Keratinocyte (primary cell): ENCODE measurements at regions not wholly inside any gene's neighbourhood (a gene's known extent, or its start where the extent isn't known, plus 50 kb on each side); places are given as distances from the start of the nearest gene placed in this dataset.
"Not testable (repeated sequence)": the region's sequence is repeated elsewhere in the genome, so short reads cannot be mapped to it uniquely, and the experiment has no call there.

Experiments used
- EZH2 ChIP-seq: IDR thresholded peaks from one replicate; pipeline ENCODE4 v1.6.1; 2012; ENCODE audit warnings: inconsistent platforms, mild to moderate bottlenecking, low read length, moderate library complexity
- TF ChIP-seq, protein P1 (sequence below), 3 experiments: IDR thresholded peaks in 1 of 3; conservative IDR thresholded peaks in 1 of 3; optimal IDR thresholded peaks in 1 of 3; 2 replicates in 2 of 3; 3 replicates in 1 of 3; pipeline versions ENCODE3 to v1.5.1; 2011; ENCODE audit warnings: low read length in 3 of 3, mild to moderate bottlenecking in 3 of 3, moderate library complexity in 2 of 3, control low read depth in 1 of 3, inconsistent platforms in 1 of 3; ENCODE audit not compliant: insufficient read depth in 2 of 3; ENCODE audit errors: extremely low read depth in 1 of 3

GRCh38 chr16:88191168-88191567 is 191.6 kb upstream of the ZNF469 start:
- TF ChIP-seq, protein P1, sequence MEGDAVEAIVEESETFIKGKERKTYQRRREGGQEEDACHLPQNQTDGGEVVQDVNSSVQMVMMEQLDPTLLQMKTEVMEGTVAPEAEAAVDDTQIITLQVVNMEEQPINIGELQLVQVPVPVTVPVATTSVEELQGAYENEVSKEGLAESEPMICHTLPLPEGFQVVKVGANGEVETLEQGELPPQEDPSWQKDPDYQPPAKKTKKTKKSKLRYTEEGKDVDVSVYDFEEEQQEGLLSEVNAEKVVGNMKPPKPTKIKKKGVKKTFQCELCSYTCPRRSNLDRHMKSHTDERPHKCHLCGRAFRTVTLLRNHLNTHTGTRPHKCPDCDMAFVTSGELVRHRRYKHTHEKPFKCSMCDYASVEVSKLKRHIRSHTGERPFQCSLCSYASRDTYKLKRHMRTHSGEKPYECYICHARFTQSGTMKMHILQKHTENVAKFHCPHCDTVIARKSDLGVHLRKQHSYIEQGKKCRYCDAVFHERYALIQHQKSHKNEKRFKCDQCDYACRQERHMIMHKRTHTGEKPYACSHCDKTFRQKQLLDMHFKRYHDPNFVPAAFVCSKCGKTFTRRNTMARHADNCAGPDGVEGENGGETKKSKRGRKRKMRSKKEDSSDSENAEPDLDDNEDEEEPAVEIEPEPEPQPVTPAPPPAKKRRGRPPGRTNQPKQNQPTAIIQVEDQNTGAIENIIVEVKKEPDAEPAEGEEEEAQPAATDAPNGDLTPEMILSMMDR (optimal IDR thresholded peaks at IDR 0.05 in 1 of 3, IDR thresholded peaks at IDR 0.05 in 1 of 3, conservative IDR thresholded peaks at IDR 0.05 in 1 of 3; ENCODE audit: extremely low read depth in 1 of 3, insufficient read depth in 2 of 3, low read length in 3 of 3): not testable (repeated sequence)
- not testable (repeated sequence) for TF ChIP-seq EZH2
